ENCODE measurements at regions not wholly inside any gene's neighbourhood (a gene's known extent, or its start where the extent isn't known, plus 50 kb on each side); places are given as distances from the start of the nearest gene placed in this dataset.

DNA sequence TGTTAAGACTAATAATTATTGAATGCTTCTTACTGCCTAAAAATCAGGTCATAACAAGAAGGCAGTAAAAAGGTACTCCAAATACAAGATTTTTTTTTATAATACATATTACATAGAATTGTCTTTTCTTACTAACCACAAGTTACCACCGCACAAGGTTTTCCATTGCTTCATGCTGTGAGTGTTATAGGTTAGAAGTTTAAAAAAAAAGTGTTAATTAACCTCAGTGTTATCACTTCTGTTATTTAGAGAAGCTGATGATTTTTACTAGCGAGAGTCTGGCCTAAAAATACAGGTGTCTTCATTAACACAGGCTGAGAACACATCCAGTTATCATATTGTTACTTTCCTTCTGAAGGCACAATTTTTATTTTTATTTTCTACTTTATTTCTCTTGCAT is 1281.9 kb upstream of the CELF2 start:
- Histone ChIP-seq H3K4me2 (no peak overlapping the region), H3K27ac (no peak overlapping the region), H3K27me3 (no peaks in the 10 kb centered on the region), H3K4me3 (no peak overlapping the region), H2AFZ (no peak overlapping the region), H3K9me3 (ENCODE audit: low read depth) (no peaks in the 10 kb centered on the region), H3K36me3 (replicated peaks; ENCODE audit: insufficient read depth, low read depth) (no peaks in the 10 kb centered on the region), H3K9me2 (replicated peaks; ENCODE audit: insufficient read depth) (no peaks in the 10 kb centered on the region), H3K79me2 (no peaks in the 10 kb centered on the region), H3K4me1 (ENCODE audit: insufficient read depth) (no peaks in the 10 kb centered on the region), H4K20me1 (ENCODE audit: insufficient read depth, poor library complexity, severe bottlenecking) (no peaks in the 10 kb centered on the region)
- 90% methylated on average over 2 of the region's 2 CpGs for WGBS (ENCODE audit: low lambda C conversion rate, missing lambda C conversion rate)
- TF ChIP-seq EZH2phosphoT487 (IDR thresholded peaks at IDR 0.05; ENCODE audit: low read depth, severe bottlenecking, unreplicated experiment) (no peak), EZH2 (IDR thresholded peaks at IDR 0.05; ENCODE audit: borderline replicate concordance) (no peak)
- TF ChIP-seq, protein P1, sequence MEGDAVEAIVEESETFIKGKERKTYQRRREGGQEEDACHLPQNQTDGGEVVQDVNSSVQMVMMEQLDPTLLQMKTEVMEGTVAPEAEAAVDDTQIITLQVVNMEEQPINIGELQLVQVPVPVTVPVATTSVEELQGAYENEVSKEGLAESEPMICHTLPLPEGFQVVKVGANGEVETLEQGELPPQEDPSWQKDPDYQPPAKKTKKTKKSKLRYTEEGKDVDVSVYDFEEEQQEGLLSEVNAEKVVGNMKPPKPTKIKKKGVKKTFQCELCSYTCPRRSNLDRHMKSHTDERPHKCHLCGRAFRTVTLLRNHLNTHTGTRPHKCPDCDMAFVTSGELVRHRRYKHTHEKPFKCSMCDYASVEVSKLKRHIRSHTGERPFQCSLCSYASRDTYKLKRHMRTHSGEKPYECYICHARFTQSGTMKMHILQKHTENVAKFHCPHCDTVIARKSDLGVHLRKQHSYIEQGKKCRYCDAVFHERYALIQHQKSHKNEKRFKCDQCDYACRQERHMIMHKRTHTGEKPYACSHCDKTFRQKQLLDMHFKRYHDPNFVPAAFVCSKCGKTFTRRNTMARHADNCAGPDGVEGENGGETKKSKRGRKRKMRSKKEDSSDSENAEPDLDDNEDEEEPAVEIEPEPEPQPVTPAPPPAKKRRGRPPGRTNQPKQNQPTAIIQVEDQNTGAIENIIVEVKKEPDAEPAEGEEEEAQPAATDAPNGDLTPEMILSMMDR (IDR thresholded peaks at IDR 0.05; ENCODE audit: poor library complexity), result no peak
- DNase-seq (ENCODE audit: low spot score), result no peak

DNA sequence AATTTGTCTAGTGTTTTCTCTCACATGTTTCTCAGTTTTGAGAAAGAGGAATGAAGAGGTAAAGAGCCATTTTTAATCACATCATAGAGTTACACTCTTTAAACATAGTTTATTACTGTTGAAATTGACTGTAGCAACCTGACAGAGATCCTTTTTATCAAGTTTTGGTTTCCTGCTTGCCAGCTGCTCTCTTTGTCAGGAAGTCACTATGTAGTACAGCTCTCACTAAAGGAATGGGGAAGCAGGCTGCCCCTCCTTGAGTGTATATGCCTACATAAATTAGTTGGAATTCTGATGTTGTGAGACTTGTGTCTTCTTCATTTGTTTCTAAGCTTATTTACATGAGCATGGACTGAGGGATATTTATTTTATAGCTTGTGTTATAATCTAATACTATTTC is 1274.0 kb upstream of the CELF2 start:
- Histone ChIP-seq H3K27me3 (no peaks in the 10 kb centered on the region), H3K27ac (no peak overlapping the region), H3K36me3 (replicated peaks; ENCODE audit: insufficient read depth, low read depth) (no peaks in the 10 kb centered on the region), H3K9me3 (ENCODE audit: low read depth) (no peaks in the 10 kb centered on the region), H3K4me1 (ENCODE audit: insufficient read depth) (no peaks in the 10 kb centered on the region), H3K79me2 (no peaks in the 10 kb centered on the region), H3K9me2 (replicated peaks; ENCODE audit: insufficient read depth) (no peaks in the 10 kb centered on the region), H2AFZ (no peak overlapping the region), H3K4me3 (no peak overlapping the region), H4K20me1 (ENCODE audit: insufficient read depth, poor library complexity, severe bottlenecking) (no peaks in the 10 kb centered on the region), H3K4me2 (no peak overlapping the region)
- DNase-seq (ENCODE audit: low spot score), result no peak
- no peak for TF ChIP-seq EZH2 (IDR thresholded peaks at IDR 0.05; ENCODE audit: borderline replicate concordance)
- TF ChIP-seq, protein P1 (IDR thresholded peaks at IDR 0.05; ENCODE audit: poor library complexity), result no peak
- TF ChIP-seq EZH2phosphoT487 (IDR thresholded peaks at IDR 0.05; ENCODE audit: low read depth, severe bottlenecking, unreplicated experiment), result no peak

DNA sequence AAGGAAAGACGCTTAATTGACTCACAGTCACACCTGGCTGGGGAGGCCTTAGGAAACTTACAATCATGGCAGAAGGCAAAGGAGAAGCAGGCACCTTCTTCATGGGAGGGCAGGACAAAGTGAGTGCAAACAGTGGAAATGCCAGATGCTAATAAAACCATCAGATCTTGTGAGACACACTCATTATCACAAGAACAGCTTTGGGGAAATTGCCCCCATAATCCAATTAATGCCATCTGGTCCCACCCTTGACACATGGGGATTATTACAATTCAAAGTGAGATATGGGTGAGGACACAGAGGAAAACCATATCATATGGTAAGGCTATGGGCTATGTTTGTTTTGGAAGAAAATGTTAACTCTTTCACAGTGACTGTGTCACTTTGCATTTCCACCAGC is 1272.5 kb upstream of the CELF2 start:
- no peak for TF ChIP-seq EZH2 (IDR thresholded peaks at IDR 0.05; ENCODE audit: borderline replicate concordance)
- TF ChIP-seq, protein P1 (IDR thresholded peaks at IDR 0.05; ENCODE audit: poor library complexity), result no peak
- TF ChIP-seq EZH2phosphoT487 (IDR thresholded peaks at IDR 0.05; ENCODE audit: low read depth, severe bottlenecking, unreplicated experiment), result no peak
- no peaks in the 10 kb centered on the region for H3K4me1 ChIP-seq (ENCODE audit: insufficient read depth)
- no peak overlapping the region for H3K27ac ChIP-seq
- no peak overlapping the region for H2AFZ ChIP-seq
- H3K27me3 ChIP-seq, result no peaks in the 10 kb centered on the region
- no peaks in the 10 kb centered on the region for H3K79me2 ChIP-seq
- no peak overlapping the region for H3K4me3 ChIP-seq
- 66% methylated on average over 1 of the region's 1 CpG for whole genome bisulfite sequencing (ENCODE audit: low lambda C conversion rate, missing lambda C conversion rate)
- no peaks in the 10 kb centered on the region for H4K20me1 ChIP-seq (ENCODE audit: insufficient read depth, poor library complexity, severe bottlenecking)
- H3K36me3 ChIP-seq (replicated peaks; ENCODE audit: insufficient read depth, low read depth), result no peaks in the 10 kb centered on the region
- no peaks in the 10 kb centered on the region for H3K9me3 ChIP-seq (ENCODE audit: low read depth)
- no peak for DNase-seq (ENCODE audit: low spot score)
- no peak overlapping the region for H3K4me2 ChIP-seq
- H3K9me2 ChIP-seq (replicated peaks; ENCODE audit: insufficient read depth), result no peaks in the 10 kb centered on the region

DNA sequence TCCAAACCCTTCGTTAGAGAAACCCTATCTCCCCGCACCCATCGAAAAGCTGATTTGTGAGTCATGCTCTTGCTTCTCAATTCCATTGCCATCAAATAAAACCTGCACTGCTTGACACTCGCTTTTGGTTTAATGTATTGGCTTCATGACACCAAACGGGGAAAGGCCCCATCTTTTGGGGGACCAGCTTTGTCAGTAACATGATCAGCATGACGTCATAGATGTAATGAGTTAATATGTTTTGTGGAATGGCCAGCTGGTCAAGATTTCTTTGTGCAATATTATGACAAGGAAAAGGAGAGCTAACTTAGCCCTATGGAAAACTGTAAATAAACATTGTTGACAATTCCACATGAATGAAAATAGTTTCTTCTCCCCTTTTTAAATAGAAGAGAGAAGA is 1260.5 kb upstream of the CELF2 start:
- Histone ChIP-seq H3K9me3 (ENCODE audit: low read depth) (no peaks in the 10 kb centered on the region), H3K36me3 (replicated peaks; ENCODE audit: insufficient read depth, low read depth) (no peaks in the 10 kb centered on the region), H3K4me2 (no peak overlapping the region), H3K4me3 (no peak overlapping the region), H2AFZ (no peak overlapping the region), H3K27me3 (no peaks in the 10 kb centered on the region), H3K79me2 (no peaks in the 10 kb centered on the region), H4K20me1 (ENCODE audit: insufficient read depth, poor library complexity, severe bottlenecking) (no peaks in the 10 kb centered on the region), H3K4me1 (ENCODE audit: insufficient read depth) (no peaks in the 10 kb centered on the region), H3K9me2 (replicated peaks; ENCODE audit: insufficient read depth) (no peaks in the 10 kb centered on the region), H3K27ac (no peak overlapping the region)
- TF ChIP-seq EZH2phosphoT487 (IDR thresholded peaks at IDR 0.05; ENCODE audit: low read depth, severe bottlenecking, unreplicated experiment), result no peak
- TF ChIP-seq EZH2 (IDR thresholded peaks at IDR 0.05; ENCODE audit: borderline replicate concordance), result no peak
- TF ChIP-seq, protein P1 (IDR thresholded peaks at IDR 0.05; ENCODE audit: poor library complexity), result no peak
- 89% methylated on average over 6 of the region's 6 CpGs for WGBS (ENCODE audit: low lambda C conversion rate, missing lambda C conversion rate)
- no peak for DNase-seq (ENCODE audit: low spot score)
